ENCODE measurements at regions not wholly inside any gene's neighbourhood (a gene's known extent, or its start where the extent isn't known, plus 50 kb on each side); places are given as distances from the start of the nearest gene placed in this dataset.

- DNase-seq: no peak
- H3K4me3 ChIP-seq (ENCODE audit: insufficient read depth, low read depth, low read length): no peak overlapping the region
- H3K36me3 ChIP-seq (replicated peaks; ENCODE audit: control insufficient read depth, insufficient read depth, low read length): no peaks in the 10 kb centered on the region
- no peaks in the 10 kb centered on the region for H3K27me3 ChIP-seq (ENCODE audit: control insufficient read depth, insufficient read depth, low read length)
Observed at GRCh38 chr4:158068068-158068467, 104.8 kb downstream of the GASK1B start.

- Histone ChIP-seq H3K36me3 (replicated peaks; ENCODE audit: control insufficient read depth, insufficient read depth, low read length) (no peaks in the 10 kb centered on the region), H3K27me3 (ENCODE audit: control insufficient read depth, insufficient read depth, low read length) (no peaks in the 10 kb centered on the region), H3K4me3 (ENCODE audit: insufficient read depth, low read depth, low read length) (no peak overlapping the region)
- DNase-seq: no peak
Observed at GRCh38 chr4:158067646-158068045, 105.2 kb downstream of the GASK1B start.

- no peak overlapping the region for H3K4me3 ChIP-seq (ENCODE audit: insufficient read depth, low read depth, low read length)
Observed at GRCh38 chr4:158065603-158066002, 107.2 kb downstream of the GASK1B start.

GRCh38 chr4:158065176-158065575, 107.6 kb downstream of the GASK1B start:
- H3K4me3 ChIP-seq (ENCODE audit: insufficient read depth, low read depth, low read length): no peak overlapping the region
- no peak for DNase-seq
- H3K27me3 ChIP-seq (ENCODE audit: control insufficient read depth, insufficient read depth, low read length): no peaks in the 10 kb centered on the region
- H3K36me3 ChIP-seq (replicated peaks; ENCODE audit: control insufficient read depth, insufficient read depth, low read length): no peaks in the 10 kb centered on the region

More at GRCh38 chr4:158065603-158066002, 107.2 kb downstream of the GASK1B start:
- Histone ChIP-seq H3K27me3 (ENCODE audit: control insufficient read depth, insufficient read depth, low read length) (no peaks in the 10 kb centered on the region), H3K36me3 (replicated peaks; ENCODE audit: control insufficient read depth, insufficient read depth, low read length) (no peaks in the 10 kb centered on the region)
- DNase-seq: no peak

- no peak overlapping the region for H3K4me3 ChIP-seq (ENCODE audit: insufficient read depth, low read depth, low read length)
- H3K27me3 ChIP-seq (ENCODE audit: control insufficient read depth, insufficient read depth, low read length): no peaks in the 10 kb centered on the region
- H3K36me3 ChIP-seq (replicated peaks; ENCODE audit: control insufficient read depth, insufficient read depth, low read length): no peaks in the 10 kb centered on the region
- no peak for DNase-seq
Observed at GRCh38 chr4:158056689-158057245, 116.1 kb downstream of the GASK1B start.

- Histone ChIP-seq H3K27me3 (ENCODE audit: control insufficient read depth, insufficient read depth, low read length) (no peaks in the 10 kb centered on the region), H3K4me3 (ENCODE audit: insufficient read depth, low read depth, low read length) (no peak overlapping the region), H3K36me3 (replicated peaks; ENCODE audit: control insufficient read depth, insufficient read depth, low read length) (no peaks in the 10 kb centered on the region)
- no peak for DNase-seq
Observed at GRCh38 chr4:158055668-158056067, 117.2 kb downstream of the GASK1B start.

GRCh38 chr4:158053801-158054200, 119.0 kb downstream of the GASK1B start:
- H3K36me3 ChIP-seq (replicated peaks; ENCODE audit: control insufficient read depth, insufficient read depth, low read length): no peaks in the 10 kb centered on the region
- no peak overlapping the region for H3K4me3 ChIP-seq (ENCODE audit: insufficient read depth, low read depth, low read length)
- no peak for DNase-seq
- H3K27me3 ChIP-seq (ENCODE audit: control insufficient read depth, insufficient read depth, low read length): no peaks in the 10 kb centered on the region

GRCh38 chr4:158053086-158053485, 119.7 kb downstream of the GASK1B start:
- H3K36me3 ChIP-seq (replicated peaks; ENCODE audit: control insufficient read depth, insufficient read depth, low read length): no peaks in the 10 kb centered on the region
- no peak for DNase-seq

GRCh38 chr4:158051401-158052235, 121.2 kb downstream of the GASK1B start:
- Histone ChIP-seq H3K36me3 (replicated peaks; ENCODE audit: control insufficient read depth, insufficient read depth, low read length) (no peaks in the 10 kb centered on the region), H3K4me3 (ENCODE audit: insufficient read depth, low read depth, low read length) (no peak overlapping the region), H3K27me3 (ENCODE audit: control insufficient read depth, insufficient read depth, low read length) (no peaks in the 10 kb centered on the region)
- no peak for DNase-seq

More at GRCh38 chr4:158053086-158053485, 119.7 kb downstream of the GASK1B start:
- no peaks in the 10 kb centered on the region for H3K27me3 ChIP-seq (ENCODE audit: control insufficient read depth, insufficient read depth, low read length)
- H3K4me3 ChIP-seq (ENCODE audit: insufficient read depth, low read depth, low read length): no peak overlapping the region

- no peak for DNase-seq
- no peaks in the 10 kb centered on the region for H3K27me3 ChIP-seq (ENCODE audit: control insufficient read depth, insufficient read depth, low read length)
- H3K36me3 ChIP-seq (replicated peaks; ENCODE audit: control insufficient read depth, insufficient read depth, low read length): no peaks in the 10 kb centered on the region
Observed at GRCh38 chr4:158050942-158051341, 121.9 kb downstream of the GASK1B start.

GRCh38 chr4:158046345-158046744, 126.5 kb downstream of the GASK1B start:
- Histone ChIP-seq H3K36me3 (replicated peaks; ENCODE audit: control insufficient read depth, insufficient read depth, low read length) (no peaks in the 10 kb centered on the region), H3K4me3 (ENCODE audit: insufficient read depth, low read depth, low read length) (no peak overlapping the region), H3K27me3 (ENCODE audit: control insufficient read depth, insufficient read depth, low read length) (no peaks in the 10 kb centered on the region)
- no peak for DNase-seq

More at GRCh38 chr4:158050942-158051341, 121.9 kb downstream of the GASK1B start:
- H3K4me3 ChIP-seq (ENCODE audit: insufficient read depth, low read depth, low read length): no peak overlapping the region

GRCh38 chr4:158043971-158044618, 128.7 kb downstream of the GASK1B start:
- no peaks in the 10 kb centered on the region for H3K27me3 ChIP-seq (ENCODE audit: control insufficient read depth, insufficient read depth, low read length)
- H3K36me3 ChIP-seq (replicated peaks; ENCODE audit: control insufficient read depth, insufficient read depth, low read length): no peaks in the 10 kb centered on the region

GRCh38 chr4:158042591-158043030, 130.2 kb downstream of the GASK1B start:
- no peak for DNase-seq
- H3K4me3 ChIP-seq (ENCODE audit: insufficient read depth, low read depth, low read length): no peak overlapping the region
- H3K36me3 ChIP-seq (replicated peaks; ENCODE audit: control insufficient read depth, insufficient read depth, low read length): no peaks in the 10 kb centered on the region
- H3K27me3 ChIP-seq (ENCODE audit: control insufficient read depth, insufficient read depth, low read length): no peaks in the 10 kb centered on the region

More at GRCh38 chr4:158043971-158044618, 128.7 kb downstream of the GASK1B start:
- H3K4me3 ChIP-seq (ENCODE audit: insufficient read depth, low read depth, low read length): no peak overlapping the region
- DNase-seq: no peak

GRCh38 chr4:158038718-158039117, 134.1 kb downstream of the GASK1B start:
- Histone ChIP-seq H3K36me3 (replicated peaks; ENCODE audit: control insufficient read depth, insufficient read depth, low read length) (no peaks in the 10 kb centered on the region), H3K4me3 (ENCODE audit: insufficient read depth, low read depth, low read length) (no peak overlapping the region), H3K27me3 (ENCODE audit: control insufficient read depth, insufficient read depth, low read length) (no peaks in the 10 kb centered on the region)
- no peak for DNase-seq

- Histone ChIP-seq H3K27me3 (ENCODE audit: control insufficient read depth, insufficient read depth, low read length) (no peaks in the 10 kb centered on the region), H3K36me3 (replicated peaks; ENCODE audit: control insufficient read depth, insufficient read depth, low read length) (no peaks in the 10 kb centered on the region), H3K4me3 (ENCODE audit: insufficient read depth, low read depth, low read length) (no peak overlapping the region)
- no peak for DNase-seq
Observed at GRCh38 chr4:158036998-158037397, 135.8 kb downstream of the GASK1B start.

All from H7 (cell line).